SK-N-DZ (cell line): ENCODE measurements at regions not wholly inside any gene's neighbourhood (a gene's known extent, or its start where the extent isn't known, plus 50 kb on each side); places are given as distances from the start of the nearest gene placed in this dataset.

Experiments used
- DNase-seq: peaks from one replicate; pipeline ENCODE4 v3.0.0-alpha.2; 2015; ENCODE audit warnings: low spot score

DNA sequence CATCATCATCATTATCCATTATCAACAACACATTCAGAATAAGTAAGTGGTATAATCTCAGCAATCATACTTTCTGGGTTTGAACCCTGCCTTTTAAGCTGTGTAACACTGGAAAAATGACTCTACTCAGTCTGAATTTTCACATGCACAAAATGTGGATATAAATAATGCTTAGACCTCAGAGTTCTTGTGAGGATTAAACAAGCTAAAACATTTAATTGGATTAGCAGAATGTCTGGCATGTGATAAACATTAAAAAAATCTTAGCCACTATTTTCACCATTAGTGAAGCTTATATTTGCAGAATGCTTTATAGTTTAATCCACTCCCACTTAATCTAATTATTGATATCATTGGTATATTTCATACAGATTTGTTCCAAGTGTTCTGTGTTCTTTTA, 412.3 kb downstream of the RFC3 start:
- no peak for DNase-seq

DNA sequence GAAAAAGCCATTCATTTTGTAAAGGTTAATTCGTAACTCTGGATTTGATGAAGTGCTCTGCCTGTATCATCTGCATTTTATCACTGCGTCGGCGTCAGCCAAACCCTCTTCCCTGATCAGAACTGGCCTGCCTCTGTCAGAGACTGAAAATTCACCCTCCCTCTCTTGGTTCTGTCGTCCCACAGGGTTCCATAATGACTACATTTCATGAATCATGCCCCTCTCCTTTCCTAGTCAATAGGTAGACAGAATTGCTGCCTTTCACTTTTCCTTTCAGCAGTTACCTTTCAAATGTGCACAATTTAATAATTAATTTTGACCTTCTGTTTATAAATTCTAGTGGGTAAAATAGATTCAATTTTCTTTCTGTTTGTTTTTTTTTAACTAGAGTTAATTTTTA, 423.4 kb downstream of the RFC3 start:
- no peak for DNase-seq

DNA sequence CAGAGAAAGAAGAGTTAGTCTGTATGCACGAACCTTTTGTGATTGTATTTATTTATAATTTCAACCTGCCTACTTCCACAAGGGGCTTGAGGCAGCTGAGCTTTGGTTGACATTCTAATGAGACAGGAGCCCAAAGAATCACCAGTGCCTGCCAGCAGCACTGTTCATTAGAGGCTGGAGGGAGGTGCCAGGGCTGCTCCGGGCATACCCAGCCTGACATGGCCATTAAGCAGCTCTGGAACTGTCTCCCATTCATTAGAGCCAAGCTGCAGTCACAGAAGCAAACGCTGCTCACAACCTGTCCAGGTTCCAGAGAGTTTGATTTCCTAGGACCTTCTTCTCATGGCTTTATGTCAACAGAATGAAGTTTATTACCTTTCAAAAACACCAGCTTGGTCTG, 425.5 kb downstream of the RFC3 start:
- DNase-seq = no peak

DNA sequence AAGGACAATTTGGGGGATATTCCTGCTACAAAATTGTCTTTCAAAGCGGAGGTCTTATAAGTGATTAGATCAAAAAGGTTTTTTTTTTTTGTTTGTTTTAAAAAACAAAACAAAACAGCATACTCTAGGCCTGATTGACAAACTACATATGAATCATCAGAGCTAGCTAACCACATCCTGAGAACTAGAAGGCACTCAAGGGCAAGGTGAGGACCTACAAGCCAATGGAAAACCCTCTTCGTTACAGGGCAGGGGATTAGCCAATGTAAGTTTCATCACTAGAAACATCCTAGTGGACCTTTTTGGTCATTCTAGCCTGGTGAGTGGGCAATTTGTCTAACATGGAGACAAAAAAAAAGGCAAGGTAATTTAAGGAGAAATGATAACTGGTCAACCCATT, 428.6 kb downstream of the RFC3 start:
- no peak for DNase-seq

DNA sequence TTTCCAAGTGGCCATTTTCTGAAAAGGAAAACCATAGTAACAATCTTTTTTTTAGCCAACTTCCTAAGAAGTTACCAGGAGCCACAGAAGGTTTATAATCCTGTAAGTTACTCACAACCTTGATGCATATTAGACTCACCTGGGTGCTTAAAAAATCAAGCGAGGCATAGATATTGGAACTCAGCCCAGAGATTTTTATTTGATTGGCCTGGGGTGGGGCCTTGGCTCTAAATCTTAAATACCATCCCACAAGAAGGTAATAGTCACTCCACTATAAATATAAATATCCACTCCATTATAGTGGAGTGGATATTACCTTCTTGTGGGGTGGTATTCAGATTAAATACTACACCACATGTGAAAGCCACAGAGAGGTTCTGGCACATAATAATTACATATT, 429.6 kb downstream of the RFC3 start:
- DNase-seq = no peak

DNA sequence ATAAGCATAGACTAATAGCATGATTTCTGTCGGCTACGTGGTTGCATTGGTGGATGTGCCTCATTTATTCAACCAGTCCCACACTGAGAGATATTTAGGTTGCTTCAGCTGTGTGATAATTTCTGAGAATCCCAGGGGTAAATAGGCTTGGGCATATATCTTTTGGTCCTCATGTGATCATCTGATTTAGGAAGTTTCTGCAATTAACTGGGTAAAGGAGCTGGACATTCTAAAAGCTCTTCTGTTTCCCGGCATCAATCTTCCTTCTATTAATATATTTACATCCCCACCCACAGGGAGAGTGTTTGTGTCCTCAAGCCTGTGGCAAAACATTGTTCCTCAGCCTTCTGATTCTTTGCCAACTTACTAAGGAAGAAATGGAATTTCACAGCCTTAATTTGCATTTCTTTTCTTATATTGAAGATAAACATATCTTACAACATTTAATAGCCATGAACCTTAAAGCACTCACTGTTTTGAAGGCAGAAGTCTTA, 431.6 kb downstream of the RFC3 start:
- DNase-seq = no peak

DNA sequence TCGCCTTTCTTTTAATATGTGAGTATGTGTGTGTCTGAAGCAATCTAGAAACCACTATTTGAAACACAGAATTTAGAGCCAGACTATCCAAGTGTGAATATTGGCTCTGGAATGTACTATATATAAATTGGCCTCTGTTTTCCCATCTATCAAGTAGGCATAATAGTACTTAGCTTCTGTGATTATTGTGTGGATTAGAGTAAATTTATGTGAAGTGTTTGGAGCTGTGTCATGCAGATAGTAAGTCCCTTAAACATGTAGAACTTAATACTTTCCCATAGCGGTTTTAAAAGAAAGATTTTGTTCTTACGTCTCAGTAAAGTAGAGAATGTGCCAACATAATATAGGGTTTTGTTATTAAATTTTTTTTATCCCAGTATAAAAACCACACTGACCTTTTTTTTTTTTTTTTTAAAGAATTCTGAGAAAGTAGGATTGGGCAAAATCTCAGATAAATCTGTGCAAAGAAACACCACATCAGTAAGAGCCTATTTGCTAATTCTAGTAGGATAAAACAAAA, 432.3 kb downstream of the RFC3 start:
- DNase-seq = no peak

DNA sequence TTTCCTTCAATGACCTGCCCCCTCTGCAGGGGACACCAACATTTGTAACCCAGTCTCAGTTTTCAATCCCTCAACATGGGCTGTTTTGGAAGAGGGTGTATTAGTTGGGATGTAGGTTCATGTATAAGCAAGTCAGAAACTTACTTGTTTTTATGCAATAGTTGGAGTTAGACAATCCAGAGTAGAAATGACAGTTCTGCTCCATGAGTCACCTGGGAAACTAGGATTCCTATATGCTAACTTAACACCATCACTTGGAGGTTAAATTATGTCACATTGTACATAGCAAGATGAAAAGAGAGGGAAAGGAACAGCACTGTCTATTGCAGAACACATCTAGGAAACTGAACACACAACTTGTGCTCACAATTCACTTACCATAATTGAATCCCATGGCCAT, 436.4 kb downstream of the RFC3 start:
- no peak for DNase-seq

DNA sequence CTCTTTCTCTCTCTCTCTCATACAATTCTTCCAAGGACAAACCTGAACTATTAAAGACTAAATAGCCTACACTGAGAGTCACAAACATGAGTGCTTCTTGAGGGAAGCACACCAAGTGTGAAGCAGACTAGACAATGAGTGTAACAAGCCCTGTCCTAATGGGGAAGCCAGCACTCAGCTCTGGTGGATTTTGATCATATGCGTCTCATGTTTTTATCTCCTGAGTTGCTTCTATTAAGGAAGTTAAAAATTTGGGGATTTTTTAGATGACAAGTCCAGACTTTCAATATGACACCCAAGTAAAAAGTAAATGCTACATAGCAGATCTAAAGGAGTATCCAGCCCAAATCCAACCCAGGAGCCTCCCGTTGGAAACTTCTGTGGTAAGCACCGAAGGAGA, 437.8 kb downstream of the RFC3 start:
- no peak for DNase-seq

DNA sequence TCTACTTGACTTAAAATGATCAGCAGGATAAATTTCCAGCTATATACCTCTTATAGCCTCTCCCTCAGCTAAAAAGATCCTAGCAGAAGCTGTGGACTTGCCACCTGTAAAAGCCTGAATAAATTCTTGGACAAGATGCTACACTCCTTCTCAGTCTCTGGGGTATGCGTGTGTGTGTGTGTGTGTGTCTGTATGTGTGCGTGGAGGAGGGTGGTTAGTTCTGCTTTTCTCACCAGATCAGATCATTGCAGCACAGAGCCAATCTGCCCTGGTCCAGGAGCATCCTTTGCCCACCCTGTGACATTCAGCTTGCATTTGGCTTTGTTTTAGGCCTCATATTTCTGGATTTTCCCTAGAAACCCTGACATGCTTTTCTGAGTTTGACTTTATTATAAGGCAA, 438.3 kb downstream of the RFC3 start:
- no peak for DNase-seq

DNA sequence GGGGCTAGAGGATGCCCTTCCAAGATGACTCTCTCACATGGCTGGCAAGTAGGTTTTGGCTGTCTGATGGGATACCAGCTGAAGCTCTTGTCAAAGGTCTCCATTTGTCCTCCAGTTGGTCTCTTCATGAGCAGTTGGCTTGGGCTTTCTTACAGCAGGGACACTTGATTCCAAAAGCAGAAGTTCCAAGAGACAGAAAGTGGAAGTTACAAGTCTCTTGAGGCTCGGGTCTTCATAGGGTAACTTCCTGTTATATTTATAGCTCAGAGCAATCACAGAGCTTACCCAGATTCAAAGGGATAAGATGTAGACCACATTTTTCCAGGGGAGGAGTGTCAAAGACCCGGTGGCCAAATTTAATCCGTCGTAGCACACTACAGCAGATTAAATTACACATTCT, 440.0 kb downstream of the RFC3 start:
- DNase-seq = no peak

DNA sequence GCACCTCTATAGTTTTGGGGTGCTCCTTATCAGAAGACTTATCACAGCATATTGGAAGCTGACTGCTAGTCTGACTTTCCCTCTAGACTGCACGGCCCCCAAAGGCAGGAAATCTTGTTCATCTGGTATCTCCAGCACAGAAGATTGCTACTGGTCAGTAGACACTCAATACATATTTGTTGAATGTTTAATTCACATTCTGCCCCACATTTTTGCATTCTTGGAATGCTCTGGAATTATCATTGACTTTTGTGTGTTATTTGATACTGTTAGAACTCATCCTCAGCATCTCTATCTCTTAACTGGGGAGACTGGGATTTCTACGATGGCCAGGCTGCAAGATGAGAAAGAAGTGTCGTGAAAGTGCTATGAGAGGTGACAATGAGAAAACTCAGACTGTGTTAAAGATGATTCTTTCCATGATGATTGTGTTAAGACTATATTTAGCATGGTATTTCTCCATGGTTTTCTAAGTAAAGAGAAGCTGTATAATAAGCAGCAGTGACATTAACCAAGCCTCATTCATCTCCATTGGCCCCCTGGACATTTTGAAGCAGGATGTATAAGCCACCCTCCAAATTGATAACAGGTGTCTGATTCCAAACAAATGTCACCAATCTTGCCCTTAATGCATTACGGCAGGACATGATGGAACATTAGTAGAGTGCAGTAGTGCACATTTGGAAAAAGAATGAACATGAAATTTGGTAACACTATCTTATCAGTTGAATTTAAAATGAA, 440.9 kb downstream of the RFC3 start:
- no peak for DNase-seq

DNA sequence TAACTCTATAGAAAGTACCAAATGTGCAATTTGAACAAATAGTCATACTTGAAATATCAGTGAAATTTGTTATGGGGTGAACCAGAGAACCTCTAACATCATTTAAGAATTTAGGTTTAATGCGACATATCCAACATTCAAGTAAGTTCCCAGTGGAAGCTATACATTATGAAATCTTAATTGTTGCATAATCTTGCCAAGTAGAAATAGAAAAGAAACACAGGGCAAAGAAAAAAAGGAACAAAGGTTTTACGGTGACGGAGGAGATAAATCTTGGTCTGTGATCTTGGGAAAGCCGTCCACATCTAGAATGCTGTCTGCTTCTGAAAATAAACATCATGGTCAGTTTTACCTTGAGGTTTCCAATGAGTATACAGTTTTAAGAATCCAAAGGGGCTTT, 445.7 kb downstream of the RFC3 start:
- DNase-seq = no peak

DNA sequence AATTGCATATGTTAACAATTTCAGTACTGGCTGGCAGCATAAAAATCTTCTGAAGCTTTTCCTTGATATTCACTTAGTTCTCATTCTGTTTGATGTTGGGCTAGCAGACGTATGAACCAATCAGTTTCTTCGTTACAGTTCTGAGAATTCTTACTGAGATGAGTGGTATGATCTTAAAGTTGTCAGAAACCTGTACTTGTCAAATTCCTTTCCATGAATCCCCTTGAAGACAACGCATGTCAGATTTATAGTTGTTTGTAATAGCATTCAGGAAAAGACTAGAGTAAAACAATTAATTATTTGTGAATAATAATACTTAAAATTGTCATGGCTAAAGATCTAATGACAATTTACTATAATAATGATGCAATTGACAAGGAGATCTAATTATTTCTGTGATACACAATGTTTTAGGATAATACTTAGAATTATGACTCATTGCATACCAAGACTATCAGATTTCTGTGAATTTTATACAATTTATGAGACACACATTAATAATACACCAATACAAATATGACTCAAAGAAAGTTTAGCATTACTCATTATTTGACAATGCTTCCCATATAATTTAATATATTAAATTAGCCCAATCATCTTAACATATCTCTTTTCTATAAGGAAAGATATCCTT, 447.2 kb downstream of the RFC3 start:
- no peak for DNase-seq

DNA sequence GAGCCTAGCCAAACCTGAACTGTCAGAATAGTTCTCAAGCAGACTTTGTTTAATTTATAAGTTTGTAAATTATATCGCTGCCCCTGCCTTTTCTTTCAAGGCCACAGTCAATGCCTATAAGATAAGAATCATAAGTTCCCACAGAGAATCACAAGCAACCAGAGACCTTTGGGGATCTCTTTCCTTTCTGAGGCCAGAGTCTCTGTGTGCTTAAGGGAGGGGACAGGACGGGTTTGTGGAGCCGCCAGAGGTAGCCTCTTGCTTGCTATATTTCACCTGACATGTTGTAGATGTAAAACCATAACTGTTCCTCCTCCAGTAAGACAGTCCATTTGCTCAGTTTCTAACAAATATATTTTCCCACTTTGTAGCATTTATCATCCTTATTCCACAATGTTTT, 458.8 kb downstream of the RFC3 start:
- no peak for DNase-seq

DNA sequence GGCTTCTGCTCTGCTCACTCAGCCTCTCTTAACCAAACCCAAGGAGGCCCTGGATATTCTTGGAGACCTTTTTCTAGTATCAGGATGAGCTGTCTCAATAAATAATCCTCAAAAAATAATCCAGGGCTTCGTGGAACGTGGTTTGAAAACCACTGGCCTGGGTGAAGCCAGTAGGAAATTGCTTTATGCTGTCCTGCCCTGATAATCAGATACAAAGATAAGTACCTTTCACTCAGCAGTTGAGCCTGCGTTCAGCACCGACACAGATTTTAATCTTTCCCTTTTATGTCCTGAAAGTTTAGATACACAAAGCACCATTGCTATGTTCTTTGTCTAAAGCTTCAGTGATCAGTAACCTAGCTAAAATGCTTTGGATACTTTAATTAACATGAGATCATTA, 460.0 kb downstream of the RFC3 start:
- peak; percentile 79 for DNase-seq

DNA sequence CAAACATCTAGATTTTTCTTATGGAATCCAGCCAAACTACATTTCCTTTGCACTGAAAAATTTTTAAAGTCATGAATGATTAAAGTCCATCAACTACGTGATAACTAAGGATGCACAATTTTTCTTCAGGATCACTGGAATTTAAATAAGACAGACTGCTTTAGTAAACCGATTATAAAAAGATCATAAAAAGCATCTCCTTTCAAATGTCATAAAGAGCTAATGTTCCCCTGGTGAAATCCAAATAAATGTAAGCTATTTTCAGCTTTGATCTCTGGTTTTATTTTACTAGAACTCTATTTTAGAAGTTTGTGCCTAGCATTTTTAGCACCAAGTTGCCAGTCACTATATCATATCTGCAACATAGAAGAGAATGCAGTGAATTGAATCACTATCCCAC, 460.8 kb downstream of the RFC3 start:
- DNase-seq = no peak

DNA sequence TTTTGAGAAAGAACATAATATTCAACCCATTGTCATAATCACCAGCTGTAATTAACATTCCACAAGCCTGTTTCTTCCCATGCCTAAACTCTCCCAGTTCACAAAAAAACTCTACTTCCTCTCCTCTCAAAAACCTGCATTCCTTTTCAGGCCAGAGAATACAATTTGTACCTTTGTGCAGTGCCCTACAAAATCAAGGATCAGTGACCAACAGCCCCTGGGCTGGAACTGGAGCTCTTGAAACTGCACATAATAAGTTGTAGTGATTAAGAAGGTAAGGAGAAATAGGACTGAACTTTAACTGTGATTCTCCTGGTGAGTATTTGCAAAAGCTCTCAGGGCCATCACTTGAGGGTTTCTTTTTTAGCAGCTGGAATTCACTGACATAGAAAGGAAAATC, 472.7 kb downstream of the RFC3 start:
- no peak for DNase-seq

DNA sequence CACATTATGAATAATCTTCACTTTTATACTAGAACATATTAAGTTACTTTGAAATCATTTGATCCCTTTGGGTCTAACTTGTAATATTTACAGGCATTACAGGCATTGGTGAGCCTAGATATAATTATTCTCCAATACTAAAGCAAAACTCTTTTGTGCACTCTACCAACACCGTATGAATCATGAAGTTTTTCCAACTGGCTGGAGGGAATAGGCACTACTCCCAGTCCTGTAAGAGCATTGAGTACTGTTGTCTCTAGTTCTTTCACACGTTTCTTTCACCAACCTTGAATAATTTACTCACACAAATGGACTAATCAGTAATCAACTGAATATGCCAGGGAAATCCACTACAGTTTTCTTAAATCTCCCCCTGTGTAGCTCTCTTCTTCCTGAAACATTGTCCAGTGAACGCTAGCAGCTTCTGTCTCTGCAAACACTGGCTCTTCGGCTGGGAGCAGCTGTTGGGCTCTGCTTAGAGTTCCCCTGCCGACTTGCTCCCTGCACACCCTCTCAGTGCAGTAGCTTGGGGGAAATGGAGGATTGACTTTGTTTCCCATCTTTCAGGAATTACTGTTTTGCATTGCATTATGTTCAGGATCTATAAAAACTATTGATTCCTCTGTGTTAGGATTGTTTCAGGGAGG, 476.7 kb downstream of the RFC3 start:
- no peak for DNase-seq

DNA sequence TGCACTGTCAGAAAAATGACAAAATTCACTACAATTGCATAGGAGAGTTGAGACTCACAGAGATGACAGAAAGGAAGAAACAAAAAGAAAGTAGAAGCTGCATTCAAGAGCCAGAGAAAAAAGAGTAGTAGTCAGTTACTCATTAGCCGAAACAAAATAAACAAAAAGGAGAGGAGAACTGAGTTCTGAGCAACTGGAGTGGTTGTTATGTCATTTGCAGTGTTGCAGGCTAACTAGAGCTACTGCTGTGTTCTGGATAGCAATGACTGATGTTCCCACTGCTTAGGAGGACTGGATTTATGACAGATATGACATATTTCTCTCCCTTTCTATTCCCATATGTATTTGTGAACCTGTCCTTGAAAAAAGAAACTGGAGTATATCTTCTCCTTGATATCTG, 482.6 kb downstream of the RFC3 start:
- no peak for DNase-seq

DNA sequence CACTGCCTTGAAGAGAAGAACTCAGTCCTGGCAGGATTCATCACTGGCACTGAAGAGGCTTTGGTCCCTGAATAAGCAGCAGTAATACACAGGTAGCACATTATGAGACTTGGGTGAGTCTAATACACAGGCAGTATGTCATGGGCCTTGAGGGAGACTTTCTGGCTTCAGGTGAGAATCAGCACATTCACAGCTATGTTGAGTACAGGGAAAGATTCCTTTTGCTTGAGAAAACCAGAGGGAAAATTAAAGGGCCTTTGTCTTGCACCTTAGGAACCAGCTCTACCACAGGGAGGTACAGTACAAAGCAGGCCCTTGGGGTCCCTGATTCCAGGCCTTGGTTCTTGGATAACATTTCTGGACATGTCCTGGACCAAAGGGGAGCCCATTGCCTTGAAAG, 484.6 kb downstream of the RFC3 start:
- no peak for DNase-seq

DNA sequence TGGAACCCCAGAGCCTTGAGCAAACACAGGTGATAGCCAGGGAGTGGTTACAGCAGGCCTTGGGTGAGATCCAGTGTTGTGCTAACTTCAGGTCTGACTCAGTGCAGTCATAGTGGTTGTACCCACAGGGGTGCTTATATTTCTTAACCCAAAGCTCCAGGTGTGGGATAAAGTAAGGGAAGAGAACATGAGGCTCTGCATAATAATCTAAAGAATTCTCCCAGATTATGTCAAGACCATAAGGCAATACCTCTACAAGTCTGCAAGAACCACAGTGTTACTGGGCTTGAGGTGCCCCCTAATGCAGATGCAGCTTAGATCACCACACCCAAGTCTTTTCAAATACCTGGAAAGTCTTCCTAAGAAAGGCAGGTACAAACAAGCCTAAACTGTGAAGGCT, 485.4 kb downstream of the RFC3 start:
- no peak for DNase-seq

DNA sequence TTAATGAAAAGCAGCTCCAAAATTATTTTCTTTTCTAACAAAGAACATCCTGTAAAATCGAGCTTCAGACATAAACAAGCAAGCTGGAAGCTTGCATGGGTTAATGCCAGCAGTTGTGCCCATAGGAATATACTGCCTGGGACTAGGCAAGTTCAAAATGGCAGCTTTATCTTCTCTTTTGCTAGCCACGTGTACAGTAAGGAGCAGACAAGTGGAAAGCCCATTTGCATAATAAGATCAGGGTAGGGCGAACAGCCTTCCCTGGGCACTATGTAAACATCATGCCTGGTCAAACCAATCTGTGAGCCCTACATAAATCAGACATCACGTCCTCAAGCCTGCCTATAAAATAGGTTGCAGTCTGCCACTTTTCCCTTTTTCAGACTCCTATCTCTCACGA, 489.7 kb downstream of the RFC3 start:
- DNase-seq = no peak
